GM12891 (cell line): ENCODE measurements at regions not wholly inside any gene's neighbourhood (a gene's known extent, or its start where the extent isn't known, plus 50 kb on each side); places are given as distances from the start of the nearest gene placed in this dataset.

Source experiments
- DNase-seq: peaks from one replicate; pipeline ENCODE4 v3.0.0; 2011; ENCODE audit warnings: low spot score; ENCODE audit not compliant: insufficient read length
- FAIRE-seq: peaks from 2 replicates; lab custom pipeline; 2011; peaks lifted over from hg19 to GRCh38; lab: Jason Lieb, UNC
- PAX5 ChIP-seq: IDR thresholded peaks from 2 replicates; pipeline ENCODE4 v1.6.1; 2011; ENCODE audit warnings: low read length, moderate library complexity, mild to moderate bottlenecking; ENCODE audit not compliant: insufficient read depth, severe bottlenecking
- POLR2A ChIP-seq: IDR thresholded peaks from 2 replicates; pipeline ENCODE4 v1.6.1; 2011; ENCODE audit warnings: low read depth, low read length, control low read depth
- POLR2AphosphoS5 ChIP-seq: IDR thresholded peaks from 2 replicates; pipeline ENCODE4 v1.6.1; 2011; ENCODE audit warnings: low read depth, low read length, control low read depth
- POU2F2 ChIP-seq: IDR thresholded peaks from 2 replicates; pipeline ENCODE4 v1.6.1; 2011; ENCODE audit warnings: low read depth, mild to moderate bottlenecking, control low read depth, low read length, moderate library complexity
- SPI1 ChIP-seq: IDR thresholded peaks from 2 replicates; pipeline ENCODE4 v1.6.1; 2011; ENCODE audit warnings: low read depth, low read length, control low read depth
- TAF1 ChIP-seq: IDR thresholded peaks from 2 replicates; pipeline ENCODE4 v1.6.1; 2011; ENCODE audit warnings: low read depth, low read length, control low read depth

GRCh38 chr14:76974365-76974764, 54.1 kb downstream of the IRF2BPL start:
- no peak for TF ChIP-seq POU2F2
- no peak for TF ChIP-seq TAF1
- no peak for TF ChIP-seq POLR2A
- TF ChIP-seq PAX5, result no peak
- no peak for TF ChIP-seq POLR2AphosphoS5
- no peak for TF ChIP-seq SPI1
- no peak for FAIRE-seq
- no peak for DNase-seq

GRCh38 chr14:76971549-76971948, 57.0 kb downstream of the IRF2BPL start:
- DNase-seq, result no peak
- FAIRE-seq, result no peak
- no peak for TF ChIP-seq TAF1

GRCh38 chr14:76968621-76969063, 59.9 kb downstream of the IRF2BPL start:
- no peak for TF ChIP-seq SPI1
- TF ChIP-seq POLR2AphosphoS5, result no peak
- TF ChIP-seq PAX5, result no peak
- TF ChIP-seq TAF1, result no peak
- DNase-seq, result no peak
- no peak for FAIRE-seq

DNA sequence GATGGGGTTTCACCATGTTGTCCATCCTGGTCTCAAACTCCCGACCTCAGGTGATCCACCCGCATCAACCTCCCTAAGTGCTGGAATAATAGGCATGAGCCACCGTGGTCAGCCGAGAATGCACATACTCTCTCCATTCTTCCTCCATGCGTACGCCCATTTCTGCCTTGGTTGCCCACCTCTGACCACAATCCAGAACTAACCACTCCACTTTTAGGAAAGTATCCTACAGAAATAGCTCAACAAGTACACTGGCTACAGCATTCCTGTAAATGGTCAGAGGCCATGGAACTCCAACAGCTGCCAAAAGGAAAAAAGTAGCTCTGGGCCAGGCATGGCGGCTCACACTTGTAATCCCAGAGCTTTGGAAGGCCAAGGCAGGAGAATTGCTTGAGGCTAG, 60.7 kb downstream of the IRF2BPL start:
- TF ChIP-seq SPI1 (no peak), POLR2A (no peak), PAX5 (no peak), POU2F2 (no peak), POLR2AphosphoS5 (no peak), TAF1 (no peak)
- FAIRE-seq, result no peak
- no peak for DNase-seq

- TF ChIP-seq PAX5, result no peak
- no peak for TF ChIP-seq TAF1
- TF ChIP-seq POLR2A, result no peak
- TF ChIP-seq SPI1, result no peak
- no peak for TF ChIP-seq POLR2AphosphoS5
- no peak for TF ChIP-seq POU2F2
- FAIRE-seq (no peak), DNase-seq (no peak)
Measured at GRCh38 chr14:76965232-76965631, 63.3 kb downstream of the IRF2BPL start.

DNA sequence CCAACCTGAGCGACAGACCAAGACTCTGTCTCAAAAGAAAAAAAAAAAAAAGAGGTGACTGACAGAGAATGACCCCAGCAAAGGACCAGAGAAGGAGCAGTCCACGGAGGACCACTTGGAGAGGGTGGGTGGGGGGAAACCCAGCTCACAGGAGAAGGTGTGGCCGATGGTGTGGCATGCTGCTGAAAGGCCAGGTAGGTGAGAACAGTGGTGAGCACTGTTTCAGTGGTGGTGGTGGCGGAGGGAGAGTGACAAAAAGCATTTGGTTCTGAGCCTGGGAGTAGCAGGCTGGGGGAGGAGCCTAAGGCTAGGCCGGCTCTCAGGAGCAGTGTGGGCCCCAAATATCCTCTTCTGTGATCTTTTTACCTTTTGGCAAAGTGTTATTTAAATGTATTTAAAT, 63.8 kb downstream of the IRF2BPL start:
- TF ChIP-seq POU2F2 (peak; percentile 23; the same call in 1 of the 2 replicates), PAX5 (no peak), TAF1 (no peak), SPI1 (no peak), POLR2A (0 out of 2 replicates have a peak, but pooled peaks have one; percentile 57), POLR2AphosphoS5 (peak; percentile 75)

DNA sequence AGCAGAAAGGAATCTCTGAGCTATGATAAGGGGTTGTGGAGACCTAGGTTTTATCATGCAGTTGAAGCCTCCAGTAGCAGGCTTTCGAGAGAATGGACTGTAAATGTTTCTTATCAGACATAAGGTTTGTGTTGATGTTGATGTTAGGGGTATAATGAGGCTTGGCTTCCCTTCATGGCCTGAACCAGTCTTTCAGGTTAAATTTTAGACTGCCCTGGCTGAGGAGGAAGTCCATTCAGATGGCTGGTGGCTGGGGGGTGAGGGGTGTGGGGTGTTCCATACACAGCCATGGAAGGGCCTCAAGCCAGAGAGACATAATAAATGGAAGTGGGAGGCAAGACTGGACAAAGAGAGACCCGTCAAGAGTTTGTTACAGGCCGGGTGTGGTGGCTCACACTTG, 65.1 kb downstream of the IRF2BPL start:
- no peak for FAIRE-seq
- no peak for DNase-seq
- TF ChIP-seq POLR2AphosphoS5 (no peak), SPI1 (no peak), POU2F2 (no peak), TAF1 (no peak), POLR2A (no peak), PAX5 (no peak)

More for the DNA sequence above, 63.8 kb downstream of the IRF2BPL start:
- peak; percentile 31 for FAIRE-seq
- no peak for DNase-seq

GRCh38 chr14:76962303-76962660, 66.2 kb downstream of the IRF2BPL start:
- no peak for FAIRE-seq
- DNase-seq, result no peak

GRCh38 chr14:76961631-76962302, 66.7 kb downstream of the IRF2BPL start:
- DNase-seq, result peak; percentile 74
- peak; percentile 94 for FAIRE-seq
- peak; percentile 37; the same call in 1 of the 2 replicates for TF ChIP-seq POLR2AphosphoS5
- TF ChIP-seq TAF1, result no peak
- peak; percentile 73 for TF ChIP-seq PAX5
- TF ChIP-seq SPI1, result peak; percentile 78
- TF ChIP-seq POLR2A, result peak; percentile 56; the same call in 1 of the 2 replicates
- peak; percentile 95 for TF ChIP-seq POU2F2

More at GRCh38 chr14:76962303-76962660, 66.2 kb downstream of the IRF2BPL start:
- TF ChIP-seq TAF1 (no peak), POU2F2 (no peak), POLR2A (no peak), PAX5 (no peak)
